NB4 (cell line): ENCODE measurements at regions not wholly inside any gene's neighbourhood (a gene's known extent, or its start where the extent isn't known, plus 50 kb on each side); places are given as distances from the start of the nearest gene placed in this dataset.

ENCODE experiments used
- MYC ChIP-seq: IDR thresholded peaks from 2 replicates; pipeline ENCODE4 v1.6.1; 2011; ENCODE audit warnings: low read depth, low read length
- POLR2A ChIP-seq: IDR thresholded peaks from 2 replicates; pipeline ENCODE4 v1.6.1; 2011; ENCODE audit warnings: mild to moderate bottlenecking; ENCODE audit not compliant: insufficient read length; ENCODE audit errors: extremely low read depth
- TF ChIP-seq, protein P1 (sequence below): IDR thresholded peaks from one replicate; pipeline ENCODE4 v1.5.1; 2012; ENCODE audit warnings: low read depth, low read length
- TF ChIP-seq, protein P2 (sequence below): IDR thresholded peaks from 2 replicates; pipeline ENCODE4 v1.6.1; 2011; ENCODE audit warnings: low read depth, low read length

DNA sequence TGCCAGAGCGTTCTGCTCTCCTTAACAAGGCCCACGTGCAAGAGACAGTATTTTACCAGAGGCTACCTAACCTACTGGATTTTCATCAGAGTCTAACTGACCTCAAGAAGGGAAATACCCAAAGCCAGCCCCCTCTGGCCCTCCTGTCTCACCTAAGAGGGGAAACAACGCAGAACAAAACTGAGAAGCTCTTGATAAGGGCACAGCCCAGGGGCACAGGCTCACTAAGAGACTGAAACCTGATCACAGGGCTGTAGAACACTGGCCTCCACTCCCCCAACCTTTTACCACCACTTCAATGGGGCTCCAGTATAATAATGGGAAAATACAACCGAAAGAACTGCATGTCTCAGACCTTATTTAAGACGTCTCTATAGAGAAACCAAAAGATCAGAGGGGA is 449.5 kb upstream of the CAMK1G start:
- TF ChIP-seq, protein P1, sequence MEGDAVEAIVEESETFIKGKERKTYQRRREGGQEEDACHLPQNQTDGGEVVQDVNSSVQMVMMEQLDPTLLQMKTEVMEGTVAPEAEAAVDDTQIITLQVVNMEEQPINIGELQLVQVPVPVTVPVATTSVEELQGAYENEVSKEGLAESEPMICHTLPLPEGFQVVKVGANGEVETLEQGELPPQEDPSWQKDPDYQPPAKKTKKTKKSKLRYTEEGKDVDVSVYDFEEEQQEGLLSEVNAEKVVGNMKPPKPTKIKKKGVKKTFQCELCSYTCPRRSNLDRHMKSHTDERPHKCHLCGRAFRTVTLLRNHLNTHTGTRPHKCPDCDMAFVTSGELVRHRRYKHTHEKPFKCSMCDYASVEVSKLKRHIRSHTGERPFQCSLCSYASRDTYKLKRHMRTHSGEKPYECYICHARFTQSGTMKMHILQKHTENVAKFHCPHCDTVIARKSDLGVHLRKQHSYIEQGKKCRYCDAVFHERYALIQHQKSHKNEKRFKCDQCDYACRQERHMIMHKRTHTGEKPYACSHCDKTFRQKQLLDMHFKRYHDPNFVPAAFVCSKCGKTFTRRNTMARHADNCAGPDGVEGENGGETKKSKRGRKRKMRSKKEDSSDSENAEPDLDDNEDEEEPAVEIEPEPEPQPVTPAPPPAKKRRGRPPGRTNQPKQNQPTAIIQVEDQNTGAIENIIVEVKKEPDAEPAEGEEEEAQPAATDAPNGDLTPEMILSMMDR = no peak
- TF ChIP-seq, protein P2, sequence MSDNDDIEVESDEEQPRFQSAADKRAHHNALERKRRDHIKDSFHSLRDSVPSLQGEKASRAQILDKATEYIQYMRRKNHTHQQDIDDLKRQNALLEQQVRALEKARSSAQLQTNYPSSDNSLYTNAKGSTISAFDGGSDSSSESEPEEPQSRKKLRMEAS = no peak
- no peak for TF ChIP-seq POLR2A
- no peak for TF ChIP-seq MYC
